ENCODE measurements at regions not wholly inside any gene's neighbourhood (a gene's known extent, or its start where the extent isn't known, plus 50 kb on each side); places are given as distances from the start of the nearest gene placed in this dataset.
"Not testable (repeated sequence)": the region's sequence is repeated elsewhere in the genome, so short reads cannot be mapped to it uniquely, and the experiment has no call there.

GRCh38 chr6:144675231-144675861 lies 390.2 kb downstream of the UTRN start:
- Histone ChIP-seq H3K4me1 (peaks cover 0 to 34% (median 16%) of the 10 kb centered on the region in 4 donors), H3K27me3 (no peaks in the 10 kb centered on the region), H3K4me3 (no peak overlapping the region), H3K36me3 (no peaks in the 10 kb centered on the region), H3K27ac (peak overlapping the region in 1 of 2 donors; percentile 14), H3K9me3 (peaks cover 0 to 24% (median 0%) of the 10 kb centered on the region in 3 donors)
- DNase-seq, result peak in 1 of 2 donors; percentile 34
- TF ChIP-seq CTCF (IDR thresholded peaks at IDR 0.05), result no peak
- intact Hi-C loops (cut with DNase I; ENCODE audit: low total_unique reads), result no loop called here

GRCh38 chr6:144676310-144676709 lies 391.2 kb downstream of the UTRN start:
- H3K4me1 ChIP-seq, result peaks cover 0 to 44% (median 16%) of the 10 kb centered on the region in 4 donors
- H3K27ac ChIP-seq; H3K27me3 ChIP-seq; H3K36me3 ChIP-seq; DNase-seq; H3K4me3 ChIP-seq; intact Hi-C loops (cut with DNase I; ENCODE audit: low total_unique reads): not testable (repeated sequence)
- peaks cover 0 to 18% (median 0%) of the 10 kb centered on the region in 3 donors for H3K9me3 ChIP-seq

- H3K27ac ChIP-seq; H3K4me3 ChIP-seq; intact Hi-C loops (cut with DNase I; ENCODE audit: low total_unique reads); DNase-seq; H3K27me3 ChIP-seq; H3K36me3 ChIP-seq: not testable (repeated sequence)
- Histone ChIP-seq H3K9me3 (peaks cover 0 to 18% (median 0%) of the 10 kb centered on the region in 3 donors), H3K4me1 (peaks cover 0 to 53% (median 16%) of the 10 kb centered on the region in 4 donors)
Measured at GRCh38 chr6:144677263-144677662, 392.1 kb downstream of the UTRN start.

GRCh38 chr6:144678844-144679243 lies 393.7 kb downstream of the UTRN start:
- H3K27ac ChIP-seq, result peak overlapping the region; percentile 32 to 45
- intact Hi-C loops (cut with DNase I; ENCODE audit: low total_unique reads), result no loop called here
- no peaks in the 10 kb centered on the region for H3K36me3 ChIP-seq
- H3K4me1 ChIP-seq, result peaks cover 0 to 66% (median 20%) of the 10 kb centered on the region in 4 donors
- no peak for TF ChIP-seq CTCF (IDR thresholded peaks at IDR 0.05)
- H3K9me3 ChIP-seq, result peaks cover 0 to 7% (median 0%) of the 10 kb centered on the region in 3 donors
- no peak overlapping the region for H3K4me3 ChIP-seq
- no peaks in the 10 kb centered on the region for H3K27me3 ChIP-seq
- DNase-seq, result no peak

- TF ChIP-seq CTCF (IDR thresholded peaks at IDR 0.05), result no peak
- Histone ChIP-seq H3K27me3 (no peaks in the 10 kb centered on the region), H3K9me3 (peaks cover 0 to 2% (median 0%) of the 10 kb centered on the region in 3 donors), H3K4me3 (no peak overlapping the region), H3K36me3 (no peaks in the 10 kb centered on the region), H3K4me1 (peaks cover 0 to 62% (median 16%) of the 10 kb centered on the region in 4 donors), H3K27ac (no peak overlapping the region)
- intact Hi-C loops (cut with DNase I; ENCODE audit: low total_unique reads), result no loop called here
- DNase-seq, result no peak
Measured at GRCh38 chr6:144681334-144681733, 396.2 kb downstream of the UTRN start.

GRCh38 chr6:144683216-144684070 lies 398.3 kb downstream of the UTRN start:
- Histone ChIP-seq H3K27ac (peak overlapping the region; percentile 0 to 3), H3K27me3 (no peaks in the 10 kb centered on the region), H3K4me1 (peaks cover 0 to 57% (median 15%) of the 10 kb centered on the region in 4 donors), H3K9me3 (peaks cover 0 to 18% (median 6%) of the 10 kb centered on the region in 3 donors), H3K36me3 (peaks cover 0 to 11% (median 5%) of the 10 kb centered on the region in 3 donors), H3K4me3 (no peak overlapping the region)
- no peak for DNase-seq
- TF ChIP-seq CTCF (IDR thresholded peaks at IDR 0.05), result no peak
- intact Hi-C loops (cut with DNase I; ENCODE audit: low total_unique reads), result no loop called here

All from tibial artery (tissue), 4 donors.